ENCODE measurements at regions not wholly inside any gene's neighbourhood (a gene's known extent, or its start where the extent isn't known, plus 50 kb on each side); places are given as distances from the start of the nearest gene placed in this dataset.

DNA sequence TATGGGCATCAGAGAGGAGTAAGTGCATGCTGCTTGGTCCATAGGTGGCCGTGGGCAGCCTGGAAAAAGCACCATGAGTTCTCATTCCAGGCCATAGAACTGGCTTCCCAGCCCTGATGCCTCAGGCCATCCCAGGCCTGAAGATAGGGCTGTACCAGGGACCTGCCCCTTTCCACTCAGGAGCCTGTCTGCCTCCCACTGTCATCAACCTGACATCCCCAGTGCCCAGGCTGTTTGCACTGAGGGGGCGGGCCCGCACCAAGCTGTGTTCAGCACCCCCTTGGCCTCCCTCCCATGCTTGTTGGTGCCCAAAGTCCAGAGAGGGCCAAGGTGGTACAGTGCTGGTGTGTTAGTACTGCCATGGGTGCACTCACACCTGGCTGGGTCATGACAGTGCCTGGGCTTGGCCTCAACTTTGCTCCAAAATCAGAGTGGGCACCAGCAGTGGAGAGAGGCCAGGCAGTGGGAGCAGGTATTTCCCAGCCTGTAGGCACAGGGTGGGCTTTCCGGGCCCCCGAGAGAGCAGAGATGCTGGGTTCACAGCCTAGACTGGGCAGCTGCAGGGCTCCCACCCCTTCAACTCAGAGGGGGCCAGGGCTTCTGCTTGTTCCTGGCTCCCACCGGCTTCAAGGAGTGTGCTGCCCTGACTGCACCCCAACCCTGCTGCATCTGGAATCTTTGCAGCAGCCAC, 556.1 kb downstream of the SI start:
- CTCF ChIA-PET (ENCODE audit: low intra/inter-chr PET ratio), result no interaction called here
- Histone ChIP-seq H2AFZ (ENCODE audit: low read depth, low read length) (no peak overlapping the region), H3K9me3 (replicated peaks; ENCODE audit: control insufficient read depth, insufficient read depth, low read depth, low read length) (no peaks in the 10 kb centered on the region), H3K9ac (ENCODE audit: insufficient read depth in 1 of 2, low read depth in 2 of 2, low read length in 2 of 2) (no peak overlapping the region), H4K20me1 (replicated peaks; ENCODE audit: control insufficient read depth, insufficient read depth, low read length) (no peaks in the 10 kb centered on the region), H3K27ac (ENCODE audit: extremely low read depth, low read depth, low read length) (no peak overlapping the region), H3K4me2 (ENCODE audit: insufficient read depth, low read length) (no peak overlapping the region), H3K27me3 (ENCODE audit: control insufficient read depth in 2 of 2, insufficient read depth in 2 of 2, low read length in 2 of 2) (no peaks in the 10 kb centered on the region), H3K4me3 (no peak overlapping the region), H3K36me3 (ENCODE audit: control insufficient read depth, insufficient read depth, low read length) (no peaks in the 10 kb centered on the region), H3K79me2 (ENCODE audit: control insufficient read depth, insufficient read depth, low read length) (no peaks in the 10 kb centered on the region), H3K4me1 (replicated peaks in 1 of 2; ENCODE audit: control insufficient read depth in 2 of 2, insufficient read depth in 2 of 2, low read length in 2 of 2) (no peaks in the 10 kb centered on the region), H3K9me1 (ENCODE audit: control insufficient read depth, insufficient read depth, low read length) (no peaks in the 10 kb centered on the region)
- WGBS (ENCODE audit: insufficient coverage, low coverage, missing lambda C conversion rate), result 2% methylated on average over 5 of the region's 6 CpGs
- POLR2A ChIA-PET, result no interaction called here
- TF ChIP-seq, protein P1, sequence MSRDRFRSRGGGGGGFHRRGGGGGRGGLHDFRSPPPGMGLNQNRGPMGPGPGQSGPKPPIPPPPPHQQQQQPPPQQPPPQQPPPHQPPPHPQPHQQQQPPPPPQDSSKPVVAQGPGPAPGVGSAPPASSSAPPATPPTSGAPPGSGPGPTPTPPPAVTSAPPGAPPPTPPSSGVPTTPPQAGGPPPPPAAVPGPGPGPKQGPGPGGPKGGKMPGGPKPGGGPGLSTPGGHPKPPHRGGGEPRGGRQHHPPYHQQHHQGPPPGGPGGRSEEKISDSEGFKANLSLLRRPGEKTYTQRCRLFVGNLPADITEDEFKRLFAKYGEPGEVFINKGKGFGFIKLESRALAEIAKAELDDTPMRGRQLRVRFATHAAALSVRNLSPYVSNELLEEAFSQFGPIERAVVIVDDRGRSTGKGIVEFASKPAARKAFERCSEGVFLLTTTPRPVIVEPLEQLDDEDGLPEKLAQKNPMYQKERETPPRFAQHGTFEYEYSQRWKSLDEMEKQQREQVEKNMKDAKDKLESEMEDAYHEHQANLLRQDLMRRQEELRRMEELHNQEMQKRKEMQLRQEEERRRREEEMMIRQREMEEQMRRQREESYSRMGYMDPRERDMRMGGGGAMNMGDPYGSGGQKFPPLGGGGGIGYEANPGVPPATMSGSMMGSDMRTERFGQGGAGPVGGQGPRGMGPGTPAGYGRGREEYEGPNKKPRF (IDR thresholded peaks at IDR 0.05; ENCODE audit: low read depth, low read length), result no peak
- DNase-seq (ENCODE audit: extremely low read depth in 1 of 4, low spot score in 3 of 4), result no peak
- ATAC-seq, result no peak
- BruUV-seq (replicated peaks), result no TSS peak
- FAIRE-seq, result no peak
- in situ Hi-C loops (cut with MboI) (no loop called here), intact Hi-C loops (cut with micrococcal nuclease) (no loop called here)

DNA sequence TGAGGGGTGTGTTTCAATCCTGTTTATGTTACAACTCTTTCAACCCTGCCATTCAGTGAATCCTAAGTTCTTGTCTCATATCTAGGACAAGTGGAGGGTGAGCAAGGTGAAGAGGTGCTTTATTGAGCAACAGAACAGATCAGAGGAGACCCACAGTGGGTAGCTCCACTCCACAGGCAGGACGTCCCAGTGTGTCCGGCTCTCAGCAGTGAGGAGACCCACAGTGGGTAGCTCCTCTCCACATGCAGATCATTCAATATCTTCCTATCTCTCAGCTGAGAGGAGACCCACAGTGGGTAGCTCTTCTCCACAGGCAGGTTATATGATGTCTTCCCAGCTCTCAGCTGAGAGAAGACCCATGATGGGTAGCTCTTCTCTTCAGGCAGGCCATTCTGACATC, 556.7 kb downstream of the SI start:
- intact Hi-C loops (cut with micrococcal nuclease), result no loop called here
- FAIRE-seq, result no peak
- POLR2A ChIA-PET, result no interaction called here
- no peak for TF ChIP-seq PURB (CRISPR knock-in tag; IDR thresholded peaks at IDR 0.05; ENCODE audit: low read depth)
- no peak for TF ChIP-seq RERE (CRISPR knock-in tag; IDR thresholded peaks at IDR 0.05; ENCODE audit: borderline replicate concordance)

More for the DNA sequence above, 556.7 kb downstream of the SI start:
- no peak overlapping the region for H2AFZ ChIP-seq (ENCODE audit: low read depth, low read length)
- no peak overlapping the region for H3K4me3 ChIP-seq
- no peaks in the 10 kb centered on the region for H3K36me3 ChIP-seq (ENCODE audit: control insufficient read depth, insufficient read depth, low read length)
- no TSS peak for BruUV-seq (replicated peaks)
- H3K79me2 ChIP-seq (ENCODE audit: control insufficient read depth, insufficient read depth, low read length), result no peaks in the 10 kb centered on the region
- no peaks in the 10 kb centered on the region for H3K9me1 ChIP-seq (ENCODE audit: control insufficient read depth, insufficient read depth, low read length)
- no peak for DNase-seq (ENCODE audit: extremely low read depth in 1 of 4, low spot score in 3 of 4)
- ATAC-seq, result no peak
- H3K4me2 ChIP-seq (ENCODE audit: insufficient read depth, low read length), result no peak overlapping the region
- H4K20me1 ChIP-seq (replicated peaks; ENCODE audit: control insufficient read depth, insufficient read depth, low read length), result no peaks in the 10 kb centered on the region
- no peaks in the 10 kb centered on the region for H3K4me1 ChIP-seq (replicated peaks in 1 of 2; ENCODE audit: control insufficient read depth in 2 of 2, insufficient read depth in 2 of 2, low read length in 2 of 2)
- H3K27ac ChIP-seq (ENCODE audit: extremely low read depth, low read depth, low read length), result no peak overlapping the region
- CTCF ChIA-PET (ENCODE audit: low intra/inter-chr PET ratio), result no interaction called here
- 0% methylated on average over 2 of the region's 2 CpGs for WGBS (ENCODE audit: insufficient coverage, low coverage, missing lambda C conversion rate)
- no peak overlapping the region for H3K9ac ChIP-seq (ENCODE audit: insufficient read depth in 1 of 2, low read depth in 2 of 2, low read length in 2 of 2)
- H3K27me3 ChIP-seq (ENCODE audit: control insufficient read depth in 2 of 2, insufficient read depth in 2 of 2, low read length in 2 of 2), result no peaks in the 10 kb centered on the region
- H3K9me3 ChIP-seq (replicated peaks; ENCODE audit: control insufficient read depth, insufficient read depth, low read depth, low read length), result no peaks in the 10 kb centered on the region
- in situ Hi-C loops (cut with MboI), result no loop called here
